SK-N-SH (cell line): ENCODE measurements at regions not wholly inside any gene's neighbourhood (a gene's known extent, or its start where the extent isn't known, plus 50 kb on each side); places are given as distances from the start of the nearest gene placed in this dataset.

ENCODE experiments used
- CTCF ChIA-PET: fragments of 300-600, 350-600 bp; formaldehyde crosslinking; extraction: SDS; loops from one replicate; lab custom pipeline; 2021; lab: Yijun Ruan, JAX
- POLR2A ChIA-PET: fragments of 350-600 bp; sonication (Branson Sonifier 250); formaldehyde crosslinking; extraction: SDS; loops from one replicate; lab custom pipeline; 2020; ENCODE audit warnings: antibody characterized with exemption, inconsistent platforms; lab: Yijun Ruan, JAX
- DNase-seq: peaks from one replicate; pipeline ENCODE4 v3.0.0; 2012
- H2AFZ ChIP-seq: fragments of 200-600 bp; sonication (generic); 2 replicates; pipeline ENCODE4 v1.8.1; 2016; ENCODE audit warnings: antibody characterized with exemption, mild to moderate bottlenecking, low read depth
- H3F3A ChIP-seq: fragments of 200-600 bp; sonication (generic); replicated peaks from 2 replicates; pipeline ENCODE3; 2016; ENCODE audit warnings: antibody characterized with exemption, mild to moderate bottlenecking; ENCODE audit not compliant: insufficient read depth
- H3K27ac ChIP-seq, 2 experiments: fragments of 200-500 bp in 1 of 2; fragments of 200-600 bp in 1 of 2; sonication (Bioruptor generic) in 1 of 2; sonication (generic), shearing (Covaris generic) in 1 of 2; 2 replicates each; pipeline versions ENCODE4 v1.5.1 to v1.6.1; 2014 to 2016; ENCODE audit warnings: low read depth in 2 of 2, inconsistent platforms in 1 of 2, low read length in 1 of 2, mild to moderate bottlenecking in 1 of 2, mixed read lengths in 1 of 2
- H3K27me3 ChIP-seq: fragments of 200-600 bp; sonication (generic), shearing (Covaris generic); 2 replicates; pipeline ENCODE4 v1.6.1; 2016; ENCODE audit warnings: mixed run types; ENCODE audit not compliant: insufficient read depth
- H3K36me3 ChIP-seq, 2 experiments: fragments of 200-500 bp in 1 of 2; fragments of 200-600 bp in 1 of 2; sonication (Bioruptor generic) in 1 of 2; sonication (generic) in 1 of 2; replicated peaks in 1 of 2; 2 replicates each; pipeline versions ENCODE3 to v1.5.1; 2014 to 2016; ENCODE audit warnings: low read length in 1 of 2, mild to moderate bottlenecking in 1 of 2; ENCODE audit not compliant: insufficient read depth in 2 of 2, control insufficient read depth in 1 of 2
- H3K4me1 ChIP-seq, 2 experiments: fragments of 200-500 bp in 1 of 2; fragments of 200-600 bp in 1 of 2; sonication (Bioruptor generic) in 1 of 2; sonication (generic), shearing (Covaris generic) in 1 of 2; 2 replicates each; pipeline versions ENCODE4 v1.5.1 to v1.6.1; 2014 to 2016; ENCODE audit warnings: low read depth in 1 of 2, low read length in 1 of 2, mixed run types in 1 of 2; ENCODE audit not compliant: insufficient read depth in 2 of 2, control insufficient read depth in 1 of 2
- H3K4me2 ChIP-seq: fragments of 200-600 bp; sonication (generic), shearing (Covaris generic); 2 replicates; pipeline ENCODE4 v1.6.1; 2017; ENCODE audit warnings: mixed run types
- H3K4me3 ChIP-seq, 2 experiments: fragments of 200-500 bp in 1 of 2; fragments of 200-600 bp in 1 of 2; sonication (Bioruptor generic) in 1 of 2; sonication (generic), shearing (Covaris generic) in 1 of 2; 2 replicates each; pipeline versions ENCODE4 v1.5.1 to v1.8.1; 2014 to 2016; ENCODE audit warnings: low read depth in 2 of 2, inconsistent platforms in 1 of 2, low read length in 1 of 2, mild to moderate bottlenecking in 1 of 2, mixed read lengths in 1 of 2, moderate library complexity in 1 of 2
- H3K79me2 ChIP-seq: fragments of 200-600 bp; sonication (generic); 2 replicates; pipeline ENCODE4 v1.8.1; 2017; ENCODE audit warnings: mild to moderate bottlenecking; ENCODE audit not compliant: insufficient read depth
- H3K9ac ChIP-seq: fragments of 200-600 bp; sonication (generic); 2 replicates; pipeline ENCODE4 v1.6.1; 2017; ENCODE audit warnings: mixed run types
- H3K9me2 ChIP-seq: fragments of 200-600 bp; sonication (generic); 2 replicates; pipeline ENCODE4 v1.6.1; 2017; ENCODE audit warnings: mixed run types
- H3K9me3 ChIP-seq: fragments of 200-600 bp; sonication (generic); 2 replicates; pipeline ENCODE4 v1.6.1; 2017; ENCODE audit warnings: mixed run types, mild to moderate bottlenecking, moderate library complexity
- H4K20me1 ChIP-seq: fragments of 200-600 bp; sonication (generic); 2 replicates; pipeline ENCODE4 v1.6.1; 2017; ENCODE audit warnings: mild to moderate bottlenecking, mixed run types; ENCODE audit not compliant: insufficient read depth
- CHD2 ChIP-seq: fragments of 150-350 bp; IDR thresholded peaks from 2 replicates; pipeline ENCODE4 v1.6.1; 2018; ENCODE audit warnings: low read length; ENCODE audit not compliant: partially characterized antibody
- ELF1 ChIP-seq: IDR thresholded peaks from 2 replicates; pipeline ENCODE4 v1.4.0; 2012
- FOXM1 ChIP-seq: IDR thresholded peaks from 2 replicates; pipeline ENCODE4 v1.4.0; 2012; ENCODE audit warnings: low read depth, mild to moderate bottlenecking
- GABPA ChIP-seq: IDR thresholded peaks from 2 replicates; pipeline ENCODE4 v1.4.0; 2012; ENCODE audit warnings: low read depth, mild to moderate bottlenecking
- GATA2 ChIP-seq: sonication (generic); formaldehyde crosslinking; IDR thresholded peaks from 2 replicates; pipeline ENCODE4 v1.5.0; 2020; ENCODE audit warnings: mild to moderate bottlenecking, missing genetic modification reagents
- JUND ChIP-seq: IDR thresholded peaks from 2 replicates; pipeline ENCODE4 v1.4.0; 2012
- MEF2A ChIP-seq: IDR thresholded peaks from 2 replicates; pipeline ENCODE4 v1.4.0; 2012; ENCODE audit warnings: low read depth, borderline replicate concordance
- MXI1 ChIP-seq: IDR thresholded peaks from 2 replicates; pipeline ENCODE4 v1.6.1; 2012; ENCODE audit warnings: mild to moderate bottlenecking, low read depth, low read length, improper control_type of control experiment
- NFIC ChIP-seq: IDR thresholded peaks from 2 replicates; pipeline ENCODE4 v1.4.0; 2012; ENCODE audit warnings: borderline replicate concordance
- RFX5 ChIP-seq: IDR thresholded peaks from 2 replicates; pipeline ENCODE4 v1.6.1; 2012; ENCODE audit warnings: mild to moderate bottlenecking, improper control_type of control experiment, low read length
- RXRA ChIP-seq: IDR thresholded peaks from 2 replicates; pipeline ENCODE4 v1.4.0; 2012; ENCODE audit warnings: low read depth, mild to moderate bottlenecking, borderline replicate concordance
- SMC3 ChIP-seq: IDR thresholded peaks from 2 replicates; pipeline ENCODE4 v1.6.1; 2012; ENCODE audit warnings: low read depth, low read length, improper control_type of control experiment
- TCF12 ChIP-seq: IDR thresholded peaks from 2 replicates; pipeline ENCODE4 v1.4.0; 2012
- TEAD4 ChIP-seq: IDR thresholded peaks from 2 replicates; pipeline ENCODE4 v1.4.0; 2012; ENCODE audit warnings: mild to moderate bottlenecking, borderline replicate concordance; ENCODE audit not compliant: insufficient read depth
- WGBS: methylation state at CpG from one replicate; pipeline ENCODE4 v1.1.6; 2017; ENCODE audit warnings: low lambda C conversion rate; 5-methylcytosine and 5-hydroxymethylcytosine counted together
- TF ChIP-seq, protein P1 (sequence below): IDR thresholded peaks from 2 replicates; pipeline ENCODE4; 2012
- TF ChIP-seq, protein P2 (sequence below): fragments of 150-350 bp; IDR thresholded peaks from 2 replicates; pipeline ENCODE4 v1.6.1; 2017; ENCODE audit warnings: antibody characterized with exemption, low read length, low read depth, borderline replicate concordance
- TF ChIP-seq, protein P3 (sequence below): fragments of 150-350 bp; IDR thresholded peaks from 2 replicates; pipeline ENCODE4 v1.6.1; 2016; ENCODE audit warnings: mild to moderate bottlenecking, low read depth, low read length
- TF ChIP-seq, protein P4 (sequence below): fragments of 200-600 bp; sonication (generic); IDR thresholded peaks from 2 replicates; pipeline ENCODE4 v1.6.1; 2017; ENCODE audit warnings: antibody characterized with exemption, mild to moderate bottlenecking, moderate library complexity

DNA sequence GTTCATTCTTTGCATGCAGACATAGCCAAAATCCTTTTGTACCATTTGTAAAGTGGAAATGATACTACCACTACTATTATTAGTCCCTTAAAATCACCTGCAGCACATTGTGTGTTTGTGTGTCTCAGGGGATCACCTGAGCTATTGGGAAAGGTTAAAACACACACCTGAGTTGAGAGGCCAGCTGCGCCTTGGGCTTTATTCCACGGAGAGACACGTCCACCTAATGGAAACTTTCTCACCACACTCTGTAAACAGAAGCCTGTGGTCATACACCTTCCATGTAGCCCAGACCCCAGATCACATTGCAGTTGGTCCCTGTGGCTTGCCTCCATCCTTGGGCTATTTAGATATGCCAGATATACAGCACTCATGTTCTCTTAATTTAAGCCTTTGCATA lies 81.8 kb upstream of the SH3BP4 start (continued):
- TF ChIP-seq, protein P1, sequence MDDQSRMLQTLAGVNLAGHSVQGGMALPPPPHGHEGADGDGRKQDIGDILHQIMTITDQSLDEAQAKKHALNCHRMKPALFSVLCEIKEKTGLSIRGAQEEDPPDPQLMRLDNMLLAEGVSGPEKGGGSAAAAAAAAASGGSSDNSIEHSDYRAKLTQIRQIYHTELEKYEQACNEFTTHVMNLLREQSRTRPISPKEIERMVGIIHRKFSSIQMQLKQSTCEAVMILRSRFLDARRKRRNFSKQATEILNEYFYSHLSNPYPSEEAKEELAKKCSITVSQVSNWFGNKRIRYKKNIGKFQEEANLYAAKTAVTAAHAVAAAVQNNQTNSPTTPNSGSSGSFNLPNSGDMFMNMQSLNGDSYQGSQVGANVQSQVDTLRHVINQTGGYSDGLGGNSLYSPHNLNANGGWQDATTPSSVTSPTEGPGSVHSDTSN: no peak

DNA sequence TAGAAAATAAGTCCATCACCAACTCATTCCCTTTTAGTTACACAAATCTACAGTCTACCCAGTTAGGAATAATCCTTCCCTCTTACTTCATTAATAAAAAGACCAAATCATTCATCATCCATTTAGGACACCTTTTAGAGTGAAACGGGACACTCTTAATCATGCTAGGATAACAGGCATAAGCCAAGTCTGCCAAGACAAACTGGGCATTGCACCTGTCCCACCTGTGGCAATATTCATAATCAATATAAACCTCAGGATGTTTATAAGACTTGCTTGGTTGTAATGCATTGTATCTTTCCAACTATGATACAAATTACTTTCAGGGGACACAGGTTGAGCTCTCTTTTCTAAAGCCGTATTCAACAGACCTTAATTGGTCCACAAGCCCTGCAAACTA lies 82.7 kb upstream of the SH3BP4 start:
- H3F3A ChIP-seq: no peaks in the 10 kb centered on the region
- 17% methylated on average over 2 of the region's 2 CpGs for WGBS
- no peak for TF ChIP-seq SMC3
- no peak for TF ChIP-seq CHD2
- TF ChIP-seq RFX5: no peak
- TF ChIP-seq MXI1: no peak
- TF ChIP-seq GATA2 (CRISPR knock-in tag): no peak
- TF ChIP-seq, protein P2, sequence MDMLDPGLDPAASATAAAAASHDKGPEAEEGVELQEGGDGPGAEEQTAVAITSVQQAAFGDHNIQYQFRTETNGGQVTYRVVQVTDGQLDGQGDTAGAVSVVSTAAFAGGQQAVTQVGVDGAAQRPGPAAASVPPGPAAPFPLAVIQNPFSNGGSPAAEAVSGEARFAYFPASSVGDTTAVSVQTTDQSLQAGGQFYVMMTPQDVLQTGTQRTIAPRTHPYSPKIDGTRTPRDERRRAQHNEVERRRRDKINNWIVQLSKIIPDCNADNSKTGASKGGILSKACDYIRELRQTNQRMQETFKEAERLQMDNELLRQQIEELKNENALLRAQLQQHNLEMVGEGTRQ: no peak
- TF ChIP-seq ELF1: no peak
- TF ChIP-seq RXRA: no peak
- TF ChIP-seq, protein P3, sequence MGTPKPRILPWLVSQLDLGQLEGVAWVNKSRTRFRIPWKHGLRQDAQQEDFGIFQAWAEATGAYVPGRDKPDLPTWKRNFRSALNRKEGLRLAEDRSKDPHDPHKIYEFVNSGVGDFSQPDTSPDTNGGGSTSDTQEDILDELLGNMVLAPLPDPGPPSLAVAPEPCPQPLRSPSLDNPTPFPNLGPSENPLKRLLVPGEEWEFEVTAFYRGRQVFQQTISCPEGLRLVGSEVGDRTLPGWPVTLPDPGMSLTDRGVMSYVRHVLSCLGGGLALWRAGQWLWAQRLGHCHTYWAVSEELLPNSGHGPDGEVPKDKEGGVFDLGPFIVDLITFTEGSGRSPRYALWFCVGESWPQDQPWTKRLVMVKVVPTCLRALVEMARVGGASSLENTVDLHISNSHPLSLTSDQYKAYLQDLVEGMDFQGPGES: no peak
- TF ChIP-seq GABPA: no peak
- no peak for TF ChIP-seq TEAD4
- TF ChIP-seq TCF12: no peak
- TF ChIP-seq, protein P4, sequence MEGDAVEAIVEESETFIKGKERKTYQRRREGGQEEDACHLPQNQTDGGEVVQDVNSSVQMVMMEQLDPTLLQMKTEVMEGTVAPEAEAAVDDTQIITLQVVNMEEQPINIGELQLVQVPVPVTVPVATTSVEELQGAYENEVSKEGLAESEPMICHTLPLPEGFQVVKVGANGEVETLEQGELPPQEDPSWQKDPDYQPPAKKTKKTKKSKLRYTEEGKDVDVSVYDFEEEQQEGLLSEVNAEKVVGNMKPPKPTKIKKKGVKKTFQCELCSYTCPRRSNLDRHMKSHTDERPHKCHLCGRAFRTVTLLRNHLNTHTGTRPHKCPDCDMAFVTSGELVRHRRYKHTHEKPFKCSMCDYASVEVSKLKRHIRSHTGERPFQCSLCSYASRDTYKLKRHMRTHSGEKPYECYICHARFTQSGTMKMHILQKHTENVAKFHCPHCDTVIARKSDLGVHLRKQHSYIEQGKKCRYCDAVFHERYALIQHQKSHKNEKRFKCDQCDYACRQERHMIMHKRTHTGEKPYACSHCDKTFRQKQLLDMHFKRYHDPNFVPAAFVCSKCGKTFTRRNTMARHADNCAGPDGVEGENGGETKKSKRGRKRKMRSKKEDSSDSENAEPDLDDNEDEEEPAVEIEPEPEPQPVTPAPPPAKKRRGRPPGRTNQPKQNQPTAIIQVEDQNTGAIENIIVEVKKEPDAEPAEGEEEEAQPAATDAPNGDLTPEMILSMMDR: no peak
- no peak for TF ChIP-seq MEF2A
- TF ChIP-seq NFIC: no peak
- TF ChIP-seq FOXM1: no peak
- no peak for TF ChIP-seq JUND
- H3K79me2 ChIP-seq: no peaks in the 10 kb centered on the region
- POLR2A ChIA-PET: no interaction called here
- no peaks in the 10 kb centered on the region for H3K9me2 ChIP-seq
- no peak overlapping the region for H3K9ac ChIP-seq
- H3K27ac ChIP-seq: no peak overlapping the region
- H3K9me3 ChIP-seq: no peaks in the 10 kb centered on the region
- H3K36me3 ChIP-seq: no peaks in the 10 kb centered on the region
- no peak for DNase-seq
- no peaks in the 10 kb centered on the region for H4K20me1 ChIP-seq
- no peak overlapping the region for H3K4me3 ChIP-seq
- CTCF ChIA-PET: interaction anchor here (1.6 kb wide), 1 partner anchor 12 kb away, joined by 6 read pairs; no protein-coding TSS in a partner anchor
- H3K27me3 ChIP-seq: no peaks in the 10 kb centered on the region
- no peaks in the 10 kb centered on the region for H3K4me1 ChIP-seq
- H2AFZ ChIP-seq: no peak overlapping the region
- H3K4me2 ChIP-seq: no peak overlapping the region
